OCI-LY7 (cell line): ENCODE measurements at regions not wholly inside any gene's neighbourhood (a gene's known extent, or its start where the extent isn't known, plus 50 kb on each side); places are given as distances from the start of the nearest gene placed in this dataset.

Experiments
- CTCF ChIP-seq: fragments of 200-600 bp; sonication (generic); conservative IDR thresholded peaks from 2 replicates; pipeline ENCODE4 v1.5.1; 2014; ENCODE audit warnings: mild to moderate bottlenecking, antibody characterized with exemption, low read length, moderate library complexity, mixed read lengths
- EZH2phosphoT487 ChIP-seq: fragments of 200-600 bp; sonication (generic); IDR thresholded peaks from 2 replicates; pipeline ENCODE4 v1.6.1; 2018; ENCODE audit warnings: low read depth, borderline replicate concordance, mild to moderate bottlenecking, mixed run types, antibody characterized with exemption, low read length, moderate library complexity, mixed read lengths

- no peak for TF ChIP-seq CTCF
- no peak for TF ChIP-seq EZH2phosphoT487
Measured at GRCh38 chr6:1007159-1007558, 304.7 kb upstream of the FOXQ1 start.
